ENCODE measurements at regions not wholly inside any gene's neighbourhood (a gene's known extent, or its start where the extent isn't known, plus 50 kb on each side); places are given as distances from the start of the nearest gene placed in this dataset.

DNA sequence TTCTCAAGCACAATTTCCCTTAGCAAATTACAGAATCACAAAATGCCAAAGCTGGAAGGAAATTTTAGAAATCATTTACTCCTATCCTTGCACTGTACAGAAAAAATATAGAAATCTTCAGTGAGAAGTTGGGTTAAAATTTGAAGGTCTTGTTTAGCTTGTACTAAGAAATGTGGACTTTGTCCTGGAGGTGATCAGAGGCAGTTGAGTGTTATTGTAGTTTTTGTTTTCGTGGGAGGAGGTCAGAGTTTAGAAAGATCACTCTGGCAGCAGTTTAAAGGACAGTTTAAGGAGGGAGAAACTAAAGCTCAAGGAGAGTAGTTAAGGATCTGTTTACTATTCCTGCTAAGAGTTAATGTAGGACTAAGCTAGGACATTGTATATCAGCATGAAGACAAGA lies 54.4 kb upstream of the CXorf51B start:
- TF ChIP-seq POLR2AphosphoS5 (IDR thresholded peaks at IDR 0.05; ENCODE audit: low read depth, low read length) = no peak
- TF ChIP-seq, protein P1, sequence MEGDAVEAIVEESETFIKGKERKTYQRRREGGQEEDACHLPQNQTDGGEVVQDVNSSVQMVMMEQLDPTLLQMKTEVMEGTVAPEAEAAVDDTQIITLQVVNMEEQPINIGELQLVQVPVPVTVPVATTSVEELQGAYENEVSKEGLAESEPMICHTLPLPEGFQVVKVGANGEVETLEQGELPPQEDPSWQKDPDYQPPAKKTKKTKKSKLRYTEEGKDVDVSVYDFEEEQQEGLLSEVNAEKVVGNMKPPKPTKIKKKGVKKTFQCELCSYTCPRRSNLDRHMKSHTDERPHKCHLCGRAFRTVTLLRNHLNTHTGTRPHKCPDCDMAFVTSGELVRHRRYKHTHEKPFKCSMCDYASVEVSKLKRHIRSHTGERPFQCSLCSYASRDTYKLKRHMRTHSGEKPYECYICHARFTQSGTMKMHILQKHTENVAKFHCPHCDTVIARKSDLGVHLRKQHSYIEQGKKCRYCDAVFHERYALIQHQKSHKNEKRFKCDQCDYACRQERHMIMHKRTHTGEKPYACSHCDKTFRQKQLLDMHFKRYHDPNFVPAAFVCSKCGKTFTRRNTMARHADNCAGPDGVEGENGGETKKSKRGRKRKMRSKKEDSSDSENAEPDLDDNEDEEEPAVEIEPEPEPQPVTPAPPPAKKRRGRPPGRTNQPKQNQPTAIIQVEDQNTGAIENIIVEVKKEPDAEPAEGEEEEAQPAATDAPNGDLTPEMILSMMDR (IDR thresholded peaks at IDR 0.05) = no peak
